H9 (cell line): ENCODE measurements at regions not wholly inside any gene's neighbourhood (a gene's known extent, or its start where the extent isn't known, plus 50 kb on each side); places are given as distances from the start of the nearest gene placed in this dataset.

ENCODE experiments used
- DNase-seq: peaks from one replicate; pipeline ENCODE4 v3.0.0-alpha.2; 2017
- H2AFZ ChIP-seq: one replicate; pipeline ENCODE4 v1.6.1; 2013; ENCODE audit warnings: mild to moderate bottlenecking, low read length, control low read depth, moderate library complexity
- H2AK5ac ChIP-seq: 2 replicates; pipeline ENCODE4 v1.6.1; 2013; ENCODE audit warnings: low read length, control low read depth, mixed read lengths; ENCODE audit not compliant: insufficient read length
- H2BK120ac ChIP-seq: one replicate; pipeline ENCODE4 v1.6.1; 2013; ENCODE audit warnings: low read depth, mild to moderate bottlenecking, low read length, control low read depth, inconsistent platforms; ENCODE audit not compliant: poor library complexity, severe bottlenecking
- H2BK12ac ChIP-seq: 2 replicates; pipeline ENCODE4 v1.6.1; 2013; ENCODE audit warnings: low read length, control low read depth, mixed read lengths, low read depth; ENCODE audit not compliant: insufficient read length
- H2BK15ac ChIP-seq: 2 replicates; pipeline ENCODE4 v1.6.1; 2013; ENCODE audit warnings: low read depth, low read length, control low read depth
- H2BK20ac ChIP-seq: one replicate; pipeline ENCODE4 v1.6.1; 2013; ENCODE audit warnings: low read depth, mild to moderate bottlenecking, low read length, control low read depth, inconsistent platforms; ENCODE audit not compliant: poor library complexity, severe bottlenecking
- H2BK5ac ChIP-seq: 2 replicates; pipeline ENCODE4 v1.6.1; 2013; ENCODE audit warnings: low read length, control low read depth, mixed read lengths; ENCODE audit not compliant: insufficient read length
- H3K14ac ChIP-seq: 2 replicates; pipeline ENCODE4 v1.6.1; 2013; ENCODE audit warnings: low read length, control low read depth; ENCODE audit not compliant: insufficient read depth
- H3K18ac ChIP-seq: 2 replicates; pipeline ENCODE4 v1.6.1; 2013; ENCODE audit warnings: low read depth, mild to moderate bottlenecking, mixed read lengths, low read length, control low read depth; ENCODE audit not compliant: insufficient read length
- H3K23ac ChIP-seq: 2 replicates; pipeline ENCODE4 v1.6.1; 2013; ENCODE audit warnings: low read length, control low read depth, mixed read lengths, low read depth; ENCODE audit not compliant: insufficient read length
- H3K23me2 ChIP-seq: 2 replicates; pipeline ENCODE4 v1.6.1; 2013; ENCODE audit warnings: low read depth, mild to moderate bottlenecking, mixed read lengths, low read length, control low read depth; ENCODE audit not compliant: insufficient read length, poor library complexity, severe bottlenecking
- H3K27ac ChIP-seq: 2 replicates; pipeline ENCODE4 v1.5.1; 2013; ENCODE audit warnings: low read length, control low read depth, mixed read lengths, low read depth; ENCODE audit not compliant: insufficient read length
- H3K27me3 ChIP-seq: 2 replicates; pipeline ENCODE4 v1.6.1; 2013; ENCODE audit warnings: low read length, control low read depth, inconsistent platforms; ENCODE audit not compliant: insufficient read depth
- H3K4ac ChIP-seq: 2 replicates; pipeline ENCODE4 v1.6.1; 2013; ENCODE audit warnings: low read depth, mild to moderate bottlenecking, control low read depth, inconsistent platforms, low read length, moderate library complexity
- H3K4me1 ChIP-seq: 2 replicates; pipeline ENCODE4 v1.6.1; 2013; ENCODE audit warnings: low read length, control low read depth, inconsistent platforms; ENCODE audit not compliant: insufficient read depth
- H3K4me2 ChIP-seq: 2 replicates; pipeline ENCODE4 v1.6.1; 2013; ENCODE audit warnings: low read length, control low read depth, mixed read lengths; ENCODE audit not compliant: insufficient read length, insufficient read depth
- H3K56ac ChIP-seq: 2 replicates; pipeline ENCODE4 v1.6.1; 2013; ENCODE audit warnings: low read depth, mild to moderate bottlenecking, mixed read lengths, low read length, control low read depth; ENCODE audit not compliant: insufficient read length
- H3K79me1 ChIP-seq: 2 replicates; pipeline ENCODE4 v1.6.1; 2013; ENCODE audit warnings: low read depth, mild to moderate bottlenecking, moderate library complexity, low read length, control low read depth, inconsistent platforms; ENCODE audit not compliant: insufficient read depth, poor library complexity, severe bottlenecking
- H3K79me2 ChIP-seq: 2 replicates; pipeline ENCODE4 v1.6.1; 2013; ENCODE audit warnings: low read length, control low read depth, inconsistent platforms; ENCODE audit not compliant: insufficient read depth
- H3K9ac ChIP-seq: 2 replicates; pipeline ENCODE4 v1.6.1; 2013; ENCODE audit warnings: low read length, control low read depth, mixed read lengths; ENCODE audit not compliant: insufficient read length; ENCODE audit errors: extremely low read depth
- H3K9me3 ChIP-seq: one replicate; pipeline ENCODE4 v1.6.1; 2013; ENCODE audit warnings: low read depth, low read length, inconsistent platforms; ENCODE audit not compliant: control insufficient read depth
- H3T11ph ChIP-seq: one replicate; pipeline ENCODE4 v1.6.1; 2013; ENCODE audit warnings: mild to moderate bottlenecking, low read length, control low read depth, inconsistent platforms
- H4K20me1 ChIP-seq: one replicate; pipeline ENCODE4 v1.6.1; 2013; ENCODE audit not compliant: control insufficient read depth, insufficient read length, insufficient read depth
- H4K5ac ChIP-seq: 2 replicates; pipeline ENCODE4 v1.6.1; 2013; ENCODE audit warnings: low read depth, mild to moderate bottlenecking, mixed read lengths, low read length, control low read depth; ENCODE audit not compliant: insufficient read length
- H4K8ac ChIP-seq: replicated peaks from 2 replicates; pipeline ENCODE4 v1.6.1; 2013; ENCODE audit warnings: low read length, control low read depth, mixed read lengths, low read depth; ENCODE audit not compliant: insufficient read length
- H4K91ac ChIP-seq: 2 replicates; pipeline ENCODE4 v1.6.1; 2013; ENCODE audit warnings: low read depth, mild to moderate bottlenecking, moderate library complexity, mixed read lengths, low read length, control low read depth; ENCODE audit not compliant: insufficient read length
- H3K27ac Mint-ChIP-seq, 3 experiments: 2 replicates in 2 of 3; 3 replicates in 1 of 3; pipeline ENCODE4 v1.8.0; 2020 to 2021; ENCODE audit warnings: mixed read lengths in 3 of 3, mild to moderate bottlenecking in 1 of 3, moderate library complexity in 1 of 3
- H3K27me3 Mint-ChIP-seq: 2 replicates; pipeline ENCODE4 v1.8.0; 2021; ENCODE audit warnings: low read depth, mild to moderate bottlenecking, moderate library complexity, mixed read lengths
- H3K36me3 Mint-ChIP-seq, 3 experiments: 2 replicates in 2 of 3; 3 replicates in 1 of 3; pipeline ENCODE4 v1.8.0; 2020 to 2021; ENCODE audit warnings: low read depth in 3 of 3, mixed read lengths in 3 of 3; ENCODE audit not compliant: insufficient read depth in 1 of 3
- H3K4me1 Mint-ChIP-seq, 2 experiments: 2 replicates each; pipeline ENCODE4 v1.8.0; 2020; ENCODE audit warnings: mixed read lengths in 2 of 2
- H3K4me3 Mint-ChIP-seq, 2 experiments: 2 replicates in 1 of 2; 3 replicates in 1 of 2; pipeline ENCODE4 v1.8.0; 2020 to 2021; ENCODE audit warnings: mild to moderate bottlenecking in 2 of 2, mixed read lengths in 2 of 2, moderate library complexity in 1 of 2
- H3K9me3 Mint-ChIP-seq, 2 experiments: 2 replicates in 1 of 2; 3 replicates in 1 of 2; pipeline ENCODE4 v1.8.0; 2020; ENCODE audit warnings: mild to moderate bottlenecking in 2 of 2, mixed read lengths in 2 of 2, moderate library complexity in 1 of 2
- WGBS: extraction: QIAGEN DNeasy Blood & Tissue Kit; methylation state at CpG from one replicate; pipeline ENCODE4 v1.1.7; 2013; ENCODE audit warnings: missing lambda C conversion rate, low lambda C conversion rate, mixed read lengths; ENCODE audit not compliant: insufficient read length; ENCODE audit errors: extremely low coverage; 5-methylcytosine and 5-hydroxymethylcytosine counted together
- TF ChIP-seq, protein P1 (sequence below): fragments of 200-600 bp; sonication (generic); conservative IDR thresholded peaks from 3 replicates; pipeline ENCODE4 v1.8.0; 2021; ENCODE audit warnings: antibody characterized with exemption, mild to moderate bottlenecking

DNA sequence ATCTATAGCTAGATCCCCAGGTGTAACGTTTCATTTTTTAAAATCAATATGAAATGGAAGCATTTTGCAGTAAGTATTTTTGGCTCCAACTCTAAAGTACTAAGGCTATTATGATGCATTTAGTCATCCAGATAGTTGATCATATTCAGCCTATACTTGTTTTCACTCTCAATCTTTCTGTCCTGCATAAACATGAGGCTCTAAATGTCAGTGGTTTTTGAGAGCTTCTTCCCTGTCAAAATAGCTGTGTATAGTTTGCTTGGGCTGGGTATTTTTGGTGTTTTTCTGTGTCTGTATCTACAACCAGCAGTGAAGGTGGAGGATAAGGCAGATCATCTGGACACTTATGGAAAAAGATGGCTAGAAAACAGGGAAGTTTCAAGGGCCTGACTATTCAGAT is 128.0 kb downstream of the LRRN1 start:
- TF ChIP-seq, protein P1, sequence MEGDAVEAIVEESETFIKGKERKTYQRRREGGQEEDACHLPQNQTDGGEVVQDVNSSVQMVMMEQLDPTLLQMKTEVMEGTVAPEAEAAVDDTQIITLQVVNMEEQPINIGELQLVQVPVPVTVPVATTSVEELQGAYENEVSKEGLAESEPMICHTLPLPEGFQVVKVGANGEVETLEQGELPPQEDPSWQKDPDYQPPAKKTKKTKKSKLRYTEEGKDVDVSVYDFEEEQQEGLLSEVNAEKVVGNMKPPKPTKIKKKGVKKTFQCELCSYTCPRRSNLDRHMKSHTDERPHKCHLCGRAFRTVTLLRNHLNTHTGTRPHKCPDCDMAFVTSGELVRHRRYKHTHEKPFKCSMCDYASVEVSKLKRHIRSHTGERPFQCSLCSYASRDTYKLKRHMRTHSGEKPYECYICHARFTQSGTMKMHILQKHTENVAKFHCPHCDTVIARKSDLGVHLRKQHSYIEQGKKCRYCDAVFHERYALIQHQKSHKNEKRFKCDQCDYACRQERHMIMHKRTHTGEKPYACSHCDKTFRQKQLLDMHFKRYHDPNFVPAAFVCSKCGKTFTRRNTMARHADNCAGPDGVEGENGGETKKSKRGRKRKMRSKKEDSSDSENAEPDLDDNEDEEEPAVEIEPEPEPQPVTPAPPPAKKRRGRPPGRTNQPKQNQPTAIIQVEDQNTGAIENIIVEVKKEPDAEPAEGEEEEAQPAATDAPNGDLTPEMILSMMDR: no peak
- Histone ChIP-seq H2BK5ac (no peak overlapping the region), H4K20me1 (no peaks in the 10 kb centered on the region), H2AFZ (no peak overlapping the region), H4K91ac (no peak overlapping the region), H3K23me2 (no peaks in the 10 kb centered on the region), H3K4ac (no peak overlapping the region), H3K4me1 (no peaks in the 10 kb centered on the region; the same call in 1 of the 2 replicates), H3K18ac (no peak overlapping the region), H2BK12ac (no peak overlapping the region), H3K9ac (no peak overlapping the region), H3K27ac (no peak overlapping the region), H2BK15ac (no peak overlapping the region), H4K5ac (no peak overlapping the region), H2AK5ac (no peak overlapping the region), H3K56ac (no peak overlapping the region), H3K79me2 (no peaks in the 10 kb centered on the region), H3K4me2 (no peak overlapping the region), H2BK20ac (no peak overlapping the region), H3K79me1 (no peaks in the 10 kb centered on the region), H3K14ac (no peak overlapping the region), H3K27me3 (no peaks in the 10 kb centered on the region), H3K23ac (no peak overlapping the region), H4K8ac (no peak overlapping the region), H3T11ph (no peak overlapping the region), H3K9me3 (no peaks in the 10 kb centered on the region), H2BK120ac (no peak overlapping the region)
- no peak overlapping the region for H3K27ac Mint-ChIP-seq
- peaks cover 4 to 8% of the 10 kb centered on the region in 2 experiments; a peak in 3 of 4 replicates for H3K4me1 Mint-ChIP-seq
- H3K36me3 Mint-ChIP-seq: peaks cover 4 to 11% (median 7%) of the 10 kb centered on the region in 3 experiments; a peak in 5 of 7 replicates
- H3K9me3 Mint-ChIP-seq: peaks cover 9 to 12% of the 10 kb centered on the region in 2 experiments; a peak in 4 of 5 replicates
- H3K4me3 Mint-ChIP-seq: no peak overlapping the region
- no CpG with 5 or more reads among the region's 1 CpG for WGBS
- DNase-seq: no peak
- no peaks in the 10 kb centered on the region for H3K27me3 Mint-ChIP-seq
